ENCODE measurements at regions not wholly inside any gene's neighbourhood (a gene's known extent, or its start where the extent isn't known, plus 50 kb on each side); places are given as distances from the start of the nearest gene placed in this dataset.
A peak's percentile ranks its signal among the peaks of the same experiment; 100 is the strongest.

DNA sequence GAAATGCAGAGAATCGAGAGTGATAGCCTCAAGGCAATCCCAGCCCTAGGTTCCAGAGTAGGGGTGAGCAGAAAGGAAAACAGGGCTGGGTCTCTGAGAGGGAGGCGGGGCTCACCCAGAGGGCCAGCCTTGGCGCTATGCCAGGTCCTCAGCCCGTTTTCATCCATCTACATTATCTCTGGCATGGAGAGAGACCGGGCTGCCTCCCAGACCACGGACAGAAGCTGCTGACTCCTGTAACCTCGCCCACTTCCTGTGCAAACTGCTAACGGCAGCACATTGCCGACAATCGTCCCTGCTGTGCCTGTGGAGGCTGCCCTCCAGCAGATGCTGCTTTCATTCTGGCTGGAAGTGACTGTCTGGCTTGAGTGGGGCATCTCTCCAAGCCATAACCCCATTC, 569.1 kb downstream of the NPHP4 start:
- DNase-seq (ENCODE audit: low read depth), result peak; percentile 2

DNA sequence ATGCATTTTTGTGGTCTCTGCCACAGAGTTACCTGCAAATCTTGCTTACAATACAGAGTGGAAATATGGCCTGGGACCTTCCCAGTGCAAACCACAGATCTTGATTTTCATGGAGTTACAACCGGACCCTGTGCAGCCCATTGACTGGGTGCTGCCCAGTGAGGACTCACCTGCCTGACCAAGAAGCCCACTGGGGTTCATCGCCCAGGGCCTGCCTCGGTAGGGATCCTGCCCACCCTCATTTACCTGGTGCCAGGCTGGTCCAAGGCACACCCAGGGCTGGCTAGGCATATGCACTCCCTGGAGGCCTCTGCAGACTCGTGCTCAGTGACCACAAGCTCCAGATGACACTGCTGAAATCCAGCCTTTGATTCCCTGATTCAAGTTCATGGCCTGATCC, 572.7 kb downstream of the NPHP4 start:
- DNase-seq (ENCODE audit: low read depth), result no peak

DNA sequence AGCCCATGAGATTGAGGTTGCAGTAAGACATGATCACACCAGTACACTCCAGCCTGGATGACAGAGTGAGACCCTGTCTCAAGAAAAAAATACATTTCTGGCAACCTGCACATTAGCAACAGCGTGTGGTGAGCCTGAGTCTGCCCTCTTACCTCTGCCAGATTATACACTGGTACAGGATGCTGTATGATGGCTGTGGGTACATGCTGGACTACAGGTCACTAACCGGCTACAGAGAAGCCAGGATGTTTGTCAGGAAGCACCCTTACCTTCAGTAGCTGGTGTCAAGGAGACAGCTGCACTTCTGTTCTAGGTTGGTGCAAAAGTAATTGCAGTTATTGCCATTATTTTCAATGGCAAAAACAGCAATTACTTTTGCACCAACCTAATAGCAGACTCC, 575.7 kb downstream of the NPHP4 start:
- DNase-seq (ENCODE audit: low read depth), result no peak

DNA sequence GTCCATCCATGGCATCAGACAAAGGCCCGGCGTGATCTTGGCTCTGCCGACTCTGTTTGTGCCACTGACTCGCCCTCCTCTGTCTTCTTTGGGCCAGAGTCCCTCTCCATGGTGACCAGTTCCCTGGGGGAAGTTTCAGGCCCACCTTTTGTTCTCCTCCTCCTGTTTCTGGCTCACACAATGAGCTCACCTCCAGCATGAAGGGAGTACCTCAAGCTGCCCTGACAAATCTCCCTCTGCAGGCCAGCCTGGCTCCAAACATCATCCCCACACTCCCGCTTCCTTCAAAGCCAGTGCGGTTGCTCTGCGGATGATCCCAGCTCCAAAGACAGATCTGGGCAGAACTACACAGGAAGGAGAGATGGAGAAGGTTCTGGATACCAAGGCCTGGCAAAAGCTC, 576.6 kb downstream of the NPHP4 start:
- DNase-seq (ENCODE audit: low read depth), result no peak

DNA sequence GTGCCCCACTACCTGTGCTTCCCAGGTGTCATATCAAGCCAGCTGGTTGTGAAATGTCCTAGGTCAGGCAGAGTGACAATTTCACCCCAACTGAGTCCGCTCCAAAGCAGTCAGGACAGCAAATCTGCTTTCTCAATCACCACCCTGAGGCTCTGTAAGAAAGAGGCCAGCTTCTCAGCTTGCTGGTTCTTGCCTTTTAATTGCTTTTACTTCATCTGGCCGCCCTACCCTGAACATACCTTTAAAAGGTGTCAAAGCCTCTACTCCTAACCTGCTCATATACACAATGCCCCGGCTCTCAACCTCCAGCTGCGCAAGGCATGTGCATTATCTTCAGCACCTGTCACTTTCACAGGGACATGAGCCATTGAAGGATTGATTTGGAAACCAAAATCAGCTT, 581.6 kb downstream of the NPHP4 start:
- no peak for DNase-seq (ENCODE audit: low read depth)

DNA sequence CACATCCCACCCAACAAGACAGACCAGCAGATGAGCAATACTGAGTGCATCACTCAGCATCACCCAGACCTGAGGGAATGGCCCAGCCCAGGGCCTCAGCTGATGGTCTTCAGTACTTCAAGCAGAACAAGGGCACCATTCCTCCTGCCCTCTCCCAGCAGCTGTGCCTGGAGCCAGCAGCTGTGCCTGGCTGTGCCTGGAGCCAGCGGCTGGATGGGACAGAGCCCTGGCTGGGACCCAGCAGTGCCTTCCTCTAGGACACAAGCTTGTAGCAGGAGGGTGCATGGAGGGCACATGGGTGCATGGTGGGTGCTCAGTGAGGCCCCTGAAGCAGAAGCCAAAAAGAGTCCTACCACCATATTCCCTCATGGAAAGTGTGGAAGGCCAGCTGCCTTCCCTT, 583.8 kb downstream of the NPHP4 start:
- DNase-seq (ENCODE audit: low read depth), result no peak

DNA sequence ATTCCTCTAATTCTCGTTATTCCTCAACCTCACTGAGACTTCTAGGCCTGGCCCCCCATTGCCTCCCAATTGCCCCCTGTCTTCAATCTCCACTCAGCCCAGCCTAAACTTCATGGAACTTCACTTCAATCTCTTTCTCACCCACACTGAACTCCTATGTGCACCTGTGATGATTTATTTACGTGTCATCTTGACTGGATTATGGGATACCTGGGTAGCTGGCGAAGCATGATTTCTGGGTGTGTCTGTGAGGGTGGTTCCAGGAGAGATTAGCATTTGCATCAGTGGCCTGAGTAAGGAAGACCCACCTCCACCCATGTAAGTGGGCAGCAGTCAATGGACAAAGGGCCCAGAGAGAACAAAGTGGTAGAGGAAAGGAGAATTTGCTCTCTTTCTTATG, 587.0 kb downstream of the NPHP4 start:
- DNase-seq (ENCODE audit: low read depth), result no peak

DNA sequence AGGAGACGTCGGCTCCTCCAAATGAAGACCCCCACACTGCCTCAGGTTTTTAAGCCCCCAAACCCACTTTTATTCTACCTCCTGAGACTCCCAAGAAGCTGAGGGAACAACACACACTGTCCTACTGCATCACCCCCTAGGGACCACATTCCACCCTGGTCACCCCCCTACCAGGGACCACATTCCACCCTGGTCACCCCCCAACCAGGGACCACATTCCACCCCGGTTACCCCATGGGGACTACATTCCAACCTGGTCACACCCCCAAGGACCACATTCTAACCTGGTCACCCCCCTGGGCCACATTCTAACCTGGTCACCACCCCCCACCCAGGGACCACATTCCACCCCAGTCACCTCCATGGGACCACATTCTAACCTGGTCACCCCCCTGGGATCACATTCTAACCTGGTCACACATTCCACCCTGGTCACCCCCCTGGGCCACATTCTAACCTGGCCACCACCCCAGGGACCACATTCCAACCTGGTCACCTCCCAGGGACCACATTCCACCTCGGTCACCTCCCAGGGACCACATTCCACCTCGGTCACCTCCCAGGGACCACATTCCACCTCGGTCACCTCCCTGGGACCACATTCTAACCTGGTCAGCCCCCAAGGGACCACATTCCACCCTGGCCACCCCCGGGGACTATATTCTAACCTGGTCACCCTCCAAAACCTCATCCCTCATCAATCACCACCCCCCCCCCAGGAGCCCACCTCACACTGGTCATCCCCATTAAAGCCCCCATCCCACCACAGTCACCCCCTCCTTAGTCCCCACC, 587.6 kb downstream of the NPHP4 start:
- no peak for DNase-seq (ENCODE audit: low read depth)

DNA sequence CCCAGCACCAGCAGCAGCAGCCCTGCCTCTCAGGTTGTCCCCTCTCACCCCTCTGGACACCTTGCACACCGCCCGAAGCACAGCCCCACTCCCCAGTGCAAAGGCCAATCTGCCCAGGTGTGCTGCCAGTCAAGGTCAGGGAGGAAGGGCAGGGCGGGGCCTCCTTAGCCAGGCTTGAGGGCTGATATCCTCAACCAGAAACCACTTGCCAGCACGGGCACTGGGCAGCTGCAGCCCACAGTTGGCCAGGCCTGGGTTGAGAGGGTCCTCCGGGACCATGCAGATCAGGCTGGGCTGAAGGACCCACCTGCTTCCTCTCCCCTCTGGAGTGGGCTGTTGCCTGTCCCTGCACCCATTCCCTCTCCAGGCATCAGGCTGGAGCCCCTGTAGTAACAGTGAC, 588.3 kb downstream of the NPHP4 start:
- DNase-seq (ENCODE audit: low read depth), result no peak

DNA sequence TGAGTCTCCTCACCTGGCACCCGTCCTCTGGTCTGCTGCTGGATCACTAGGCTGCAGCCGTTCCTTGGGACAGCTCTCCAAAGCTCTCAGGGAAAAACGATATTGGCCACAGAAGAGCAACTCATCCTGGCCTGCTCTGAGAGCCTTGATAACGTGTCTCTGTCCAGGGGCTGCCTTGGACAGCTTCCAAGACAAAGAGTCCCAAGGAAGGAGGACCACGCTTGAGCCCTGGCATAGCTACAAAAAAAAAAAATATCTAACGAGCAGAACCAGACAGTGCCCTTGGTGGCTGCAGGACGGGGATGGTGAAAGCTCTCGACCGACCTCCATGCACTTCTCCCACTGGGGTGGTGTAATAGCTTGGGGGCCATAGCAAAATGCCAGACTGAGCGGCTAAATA, 589.6 kb downstream of the NPHP4 start:
- no peak for DNase-seq (ENCODE audit: low read depth)

DNA sequence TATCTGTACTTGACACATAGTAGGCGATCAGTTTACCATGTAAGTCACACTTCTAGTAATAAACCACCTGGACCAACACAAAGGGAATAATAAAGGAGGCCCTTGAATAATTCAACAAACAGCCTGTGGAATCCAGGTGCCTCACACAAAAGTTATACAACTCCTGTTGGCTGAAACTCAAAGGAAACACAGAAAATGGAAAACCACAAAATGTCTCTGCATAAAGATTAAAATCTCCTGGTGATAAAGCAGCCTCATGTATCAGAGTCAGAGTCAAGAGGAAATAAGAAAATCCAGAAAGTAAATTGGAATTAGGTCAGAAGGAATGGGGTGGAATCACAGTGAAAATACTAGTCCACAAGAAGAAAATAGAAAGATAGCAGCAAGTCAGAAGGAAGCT, 592.5 kb downstream of the NPHP4 start:
- no peak for DNase-seq (ENCODE audit: low read depth)

DNA sequence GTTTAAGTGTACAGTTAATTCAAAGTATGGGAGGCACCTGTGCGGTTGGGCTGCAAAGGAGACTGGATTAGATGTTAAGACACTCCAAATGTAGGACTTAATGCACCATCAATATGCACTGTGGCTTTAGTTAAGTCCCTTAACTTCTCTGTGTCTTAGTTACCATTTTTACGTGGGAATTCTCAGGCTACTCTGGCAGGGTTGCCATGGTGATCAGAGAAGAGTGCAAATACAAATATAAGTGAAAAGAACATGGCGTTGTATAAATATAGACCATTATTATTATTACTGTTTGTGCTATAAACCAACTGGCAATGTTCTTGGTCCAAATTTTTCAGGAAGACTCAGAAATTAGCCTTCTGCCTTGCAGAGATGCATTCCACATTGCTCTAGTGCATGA, 595.6 kb downstream of the NPHP4 start:
- DNase-seq (ENCODE audit: low read depth), result no peak

DNA sequence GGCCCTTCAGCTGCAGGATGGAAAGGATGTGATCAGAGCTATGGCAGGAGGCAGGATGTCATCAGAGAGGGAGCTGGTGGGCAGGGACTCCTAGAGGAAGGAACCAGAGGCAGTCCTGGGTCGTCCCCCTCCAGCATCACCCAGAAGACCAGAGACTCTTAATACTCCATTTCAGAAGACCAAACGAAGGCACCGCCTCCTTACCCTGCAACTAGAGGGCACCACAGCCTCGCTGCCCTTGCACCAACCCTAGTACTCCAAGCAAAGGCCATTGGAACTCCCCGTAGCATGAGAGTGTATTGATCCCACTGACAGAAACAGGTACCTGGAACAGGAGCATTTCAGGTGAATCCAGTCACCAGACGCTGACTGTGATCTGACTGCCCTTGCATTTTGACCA, 598.1 kb downstream of the NPHP4 start:
- no peak for DNase-seq (ENCODE audit: low read depth)

DNA sequence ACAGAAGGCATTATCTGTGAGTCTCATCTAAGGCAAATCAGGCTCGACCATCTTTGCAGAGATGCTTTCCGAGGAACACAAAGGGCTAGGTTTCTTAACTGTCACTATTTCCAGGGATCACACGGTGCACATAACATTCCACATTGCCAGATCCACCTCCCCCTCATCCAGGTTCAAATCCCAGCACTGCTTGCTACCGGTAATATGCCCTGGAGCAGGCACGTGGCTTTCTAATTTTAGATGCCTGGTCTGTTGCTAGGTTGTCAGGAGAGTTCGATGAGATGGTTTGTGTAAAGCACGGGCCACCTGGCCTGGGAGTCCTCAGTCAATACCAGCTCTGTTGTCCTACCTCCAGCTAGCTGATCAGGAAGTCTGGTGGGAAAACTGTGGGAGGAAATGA, 598.6 kb downstream of the NPHP4 start:
- no peak for DNase-seq (ENCODE audit: low read depth)

DNA sequence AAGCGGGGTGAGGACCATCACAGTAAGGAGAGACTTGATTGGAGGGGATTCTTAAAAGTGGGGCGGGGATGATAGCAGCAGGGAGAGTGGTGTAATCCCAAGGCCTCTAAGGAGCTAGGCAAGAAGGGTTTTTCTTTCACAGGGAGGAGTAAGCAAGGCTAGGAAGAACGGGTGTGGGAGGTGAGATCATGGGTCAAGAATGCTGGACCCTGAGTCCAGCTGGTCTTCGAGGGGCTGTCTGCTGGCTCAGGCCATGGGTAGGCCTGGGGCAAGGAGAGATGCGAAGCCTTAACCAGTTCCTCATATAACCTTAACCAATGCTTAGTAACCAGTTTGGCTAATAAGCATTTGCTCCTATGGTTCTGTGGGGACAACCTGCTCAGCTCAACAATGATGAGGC, 599.1 kb downstream of the NPHP4 start:
- DNase-seq (ENCODE audit: low read depth), result no peak

DNA sequence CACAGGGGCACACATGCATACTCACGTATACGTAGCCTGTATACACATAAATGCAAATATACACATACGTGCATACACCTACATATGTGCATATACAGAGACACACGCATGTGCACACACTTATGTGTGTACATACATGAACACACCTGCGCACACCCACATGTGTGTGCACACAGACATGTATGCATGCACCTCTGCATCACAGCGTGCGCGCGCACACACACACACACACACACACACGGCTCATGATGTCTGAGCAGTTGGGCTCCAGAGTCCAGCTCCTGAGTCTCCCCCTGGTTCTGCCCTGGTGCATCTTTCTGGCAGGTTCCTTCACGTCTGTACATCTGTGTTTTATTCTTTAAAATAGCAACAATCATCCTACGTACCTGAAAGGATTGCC, 600.5 kb downstream of the NPHP4 start:
- DNase-seq (ENCODE audit: low read depth), result no peak

DNA sequence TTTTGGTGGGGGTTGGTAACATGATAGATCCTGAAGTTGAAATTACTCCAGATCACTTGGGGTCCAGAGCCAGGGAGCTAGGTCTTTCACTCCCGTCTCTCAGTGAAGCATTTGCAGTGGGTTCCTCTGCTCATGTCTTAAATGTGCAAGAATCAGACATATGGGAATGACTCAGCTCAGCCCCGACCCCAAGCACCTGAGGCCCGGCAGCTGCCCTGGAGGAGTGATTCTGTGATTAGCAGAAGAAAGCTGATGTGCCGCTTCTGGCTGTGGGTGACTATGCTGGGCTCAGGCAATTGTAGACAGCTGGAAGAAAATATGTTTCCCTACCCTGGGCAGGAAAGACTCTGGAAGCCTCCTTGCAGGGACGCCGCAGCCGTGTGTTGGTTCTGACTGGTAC, 601.7 kb downstream of the NPHP4 start:
- DNase-seq (ENCODE audit: low read depth), result no peak

DNA sequence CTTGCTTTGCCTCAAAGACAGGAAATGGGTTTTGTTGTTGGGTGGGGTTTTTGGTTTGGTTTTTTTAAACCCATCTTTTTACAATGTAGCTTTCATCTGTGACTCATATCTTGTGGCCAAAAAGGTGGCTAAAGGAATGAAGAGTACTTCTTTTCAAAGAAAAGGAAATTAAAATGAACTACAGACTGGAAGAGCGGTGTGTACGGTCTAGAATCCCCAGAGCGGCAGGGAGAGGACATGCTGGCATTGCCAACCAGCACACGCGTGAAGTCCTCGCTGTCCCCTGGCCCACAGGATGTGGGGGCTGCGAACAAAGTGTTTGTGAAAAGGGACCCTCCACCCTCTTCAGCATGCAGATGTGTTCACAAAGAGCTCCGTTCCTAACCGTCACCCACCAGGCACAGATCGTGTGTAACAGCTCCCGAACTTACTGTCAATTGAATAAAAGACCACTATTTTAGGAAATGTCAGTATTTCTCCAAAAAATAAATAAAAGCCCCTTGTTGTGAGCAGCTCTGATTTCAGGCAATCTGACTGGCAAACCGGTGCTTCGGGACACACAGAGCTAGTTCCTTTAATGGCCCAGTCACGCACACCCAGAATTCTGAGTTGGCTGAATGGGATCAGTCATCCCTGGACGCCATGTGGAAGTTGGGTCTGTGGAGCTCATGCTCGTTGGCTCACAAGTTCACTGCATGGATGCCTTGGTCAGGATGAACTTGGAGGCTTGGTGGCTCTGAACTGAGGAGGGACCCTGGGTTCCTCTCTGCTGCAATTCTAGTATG, 602.9 kb downstream of the NPHP4 start:
- DNase-seq (ENCODE audit: low read depth), result no peak

DNA sequence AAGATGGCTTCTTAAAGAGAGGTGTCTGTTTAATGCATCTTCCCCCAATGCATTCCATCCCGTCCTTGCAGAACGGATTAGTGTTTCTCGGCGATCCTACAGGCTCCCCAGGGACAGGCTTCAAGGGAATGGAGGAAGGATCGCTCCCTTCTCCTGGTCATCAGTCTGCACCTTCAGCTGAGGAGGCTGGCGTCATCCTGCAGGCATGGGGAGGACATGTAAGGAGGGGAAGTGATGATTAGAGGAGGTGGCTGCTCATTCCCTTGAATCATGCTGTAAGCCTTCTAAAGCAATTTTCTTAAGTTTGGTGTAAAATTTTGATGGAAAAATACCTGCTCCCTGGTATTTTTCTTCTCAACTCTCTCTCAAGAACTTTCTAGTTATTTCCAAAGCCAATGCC, 603.6 kb downstream of the NPHP4 start:
- DNase-seq (ENCODE audit: low read depth), result no peak

DNA sequence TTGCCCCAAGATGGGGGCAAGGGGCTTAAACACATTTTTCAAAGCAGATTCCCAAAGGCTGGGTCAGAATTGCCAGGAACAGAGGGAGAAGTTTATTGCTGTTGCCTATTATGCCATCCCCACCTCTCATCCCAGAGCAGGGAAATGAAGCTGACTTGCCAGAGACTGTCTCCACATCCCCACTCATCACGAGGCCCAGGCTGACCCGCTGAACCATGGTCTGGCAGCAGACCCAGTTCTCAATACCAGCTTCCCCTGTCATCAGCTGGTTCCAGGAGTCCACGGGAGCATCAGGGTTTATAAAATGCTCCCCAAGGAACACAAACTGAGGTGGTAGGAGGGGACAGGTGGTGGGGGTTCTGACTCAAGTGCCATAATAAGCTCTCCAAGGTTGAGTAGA, 605.9 kb downstream of the NPHP4 start:
- no peak for DNase-seq (ENCODE audit: low read depth)

DNA sequence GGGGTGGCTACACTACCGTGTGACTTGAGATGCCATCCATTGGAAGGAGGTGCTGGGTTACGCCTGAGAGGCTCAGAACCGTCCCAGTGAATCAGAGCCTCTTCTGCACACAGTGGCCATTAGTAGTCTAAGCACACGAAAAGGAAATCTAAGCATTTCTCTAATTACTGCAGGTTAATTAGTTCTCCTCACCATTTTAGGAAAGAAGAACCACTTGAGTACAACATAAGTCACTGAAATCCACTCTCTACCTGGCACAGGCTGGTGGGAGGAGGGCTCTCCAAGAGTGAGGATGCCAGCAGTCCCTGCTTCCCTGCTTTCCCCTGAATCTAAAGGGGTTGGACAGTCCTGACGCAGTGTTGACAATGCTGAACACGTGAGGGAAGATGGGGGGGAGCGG, 606.3 kb downstream of the NPHP4 start:
- DNase-seq (ENCODE audit: low read depth), result no peak

DNA sequence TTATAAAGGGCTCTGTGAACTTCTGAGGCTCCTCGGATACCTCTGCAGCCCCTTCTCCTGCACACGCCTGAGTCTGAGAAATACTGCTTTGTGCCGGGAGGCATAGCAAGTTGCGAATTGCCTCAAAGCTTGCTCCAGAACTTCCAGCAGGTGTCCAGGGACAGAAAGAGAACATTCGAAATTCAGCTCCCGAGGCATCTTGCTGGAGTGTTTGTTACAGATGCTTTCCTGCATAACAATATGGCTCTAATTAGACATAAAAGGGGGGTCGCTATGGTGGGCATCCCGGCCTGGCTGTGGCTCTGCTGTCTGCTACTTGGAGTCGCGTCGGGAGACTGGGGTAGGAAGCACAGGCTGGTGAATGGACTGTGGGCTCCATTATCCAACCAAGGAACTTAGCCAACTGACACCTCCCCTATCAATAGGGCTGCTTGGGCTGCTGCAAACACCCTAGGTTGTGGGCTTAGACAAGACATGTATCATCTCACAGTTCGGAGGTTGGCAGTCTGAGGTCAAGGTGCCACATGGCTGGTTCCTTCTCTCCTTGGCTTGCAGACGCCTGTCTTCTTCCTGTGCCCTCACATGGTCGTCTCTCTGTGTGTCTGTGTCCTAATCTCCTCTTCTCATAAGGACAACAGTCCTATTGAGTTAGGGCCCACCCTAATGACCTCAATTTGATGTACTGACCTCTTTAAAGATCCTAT, 607.0 kb downstream of the NPHP4 start:
- DNase-seq (ENCODE audit: low read depth), result no peak

DNA sequence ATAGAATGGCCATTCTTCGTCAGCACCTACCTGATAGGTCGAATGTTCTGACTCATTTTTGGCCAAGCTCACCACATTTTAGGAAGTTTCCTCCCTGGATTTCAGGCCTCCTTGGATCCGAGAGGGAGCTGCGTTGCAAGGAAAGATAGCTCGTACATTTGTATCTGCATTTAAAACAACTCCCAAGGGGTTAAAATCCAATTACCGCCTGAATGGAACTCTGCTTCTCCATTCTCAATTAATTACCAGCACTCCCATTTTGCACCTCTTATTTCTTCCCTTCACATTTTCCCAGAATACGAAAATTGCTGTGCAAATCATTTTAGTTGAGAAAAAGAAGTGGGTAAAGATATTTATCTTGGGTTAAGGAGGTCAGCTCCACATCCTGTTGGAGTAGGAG, 610.7 kb downstream of the NPHP4 start:
- no peak for DNase-seq (ENCODE audit: low read depth)

All from activated T-cell treated with anti-CD3 and anti-CD28 coated beads for 1 hour (primary cell).